Liver (tissue), 3 donors: ENCODE measurements at regions not wholly inside any gene's neighbourhood (a gene's known extent, or its start where the extent isn't known, plus 50 kb on each side); places are given as distances from the start of the nearest gene placed in this dataset.

Experiments used
- FOXA1 ChIP-seq: IDR thresholded peaks from 2 replicates; pipeline ENCODE4 v1.6.1; 2016; ENCODE audit warnings: antibody characterized with exemption
- FOXA2 ChIP-seq: IDR thresholded peaks from 2 replicates; pipeline ENCODE4 v1.6.1; 2016; ENCODE audit warnings: antibody characterized with exemption
- HNF4A ChIP-seq, 2 donors: conservative IDR thresholded peaks; 2 replicates each; pipeline ENCODE4 v1.6.1; 2016; ENCODE audit warnings: antibody characterized with exemption in 2 of 2, mild to moderate bottlenecking in 2 of 2
- JUND ChIP-seq, 2 donors: IDR thresholded peaks; 2 replicates each; pipeline ENCODE4 v1.6.1; 2016; ENCODE audit warnings: antibody characterized with exemption in 2 of 2
- RAD21 ChIP-seq, 2 donors: IDR thresholded peaks; 2 replicates each; pipeline ENCODE4 v1.6.1; 2016; ENCODE audit warnings: antibody characterized with exemption in 2 of 2, mild to moderate bottlenecking in 2 of 2
- SP1 ChIP-seq: IDR thresholded peaks from 2 replicates; pipeline ENCODE4 v1.6.1; 2018; ENCODE audit warnings: antibody characterized with exemption, mild to moderate bottlenecking
- YY1 ChIP-seq: IDR thresholded peaks from 2 replicates; pipeline ENCODE4 v1.6.1; 2016; ENCODE audit warnings: antibody characterized with exemption, mild to moderate bottlenecking
- TF ChIP-seq, protein P1 (sequence below): fragments of 150-350 bp; IDR thresholded peaks from 2 replicates; pipeline ENCODE4 v1.5.1; 2017; ENCODE audit warnings: improper control_type of control experiment, low read depth, low read length; ENCODE audit not compliant: missing input control
- TF ChIP-seq, protein P2 (sequence below): IDR thresholded peaks from 2 replicates; pipeline ENCODE4 v1.6.1; 2016; ENCODE audit warnings: antibody characterized with exemption
- TF ChIP-seq, protein P3 (sequence below): IDR thresholded peaks from 2 replicates; pipeline ENCODE4 v1.6.1; 2016; ENCODE audit warnings: antibody characterized with exemption, mild to moderate bottlenecking
- TF ChIP-seq, protein P4 (sequence below): IDR thresholded peaks from 2 replicates; pipeline ENCODE4 v1.6.1; 2016; ENCODE audit warnings: antibody characterized with exemption
- TF ChIP-seq, protein P5 (sequence below): IDR thresholded peaks from 2 replicates; pipeline ENCODE4 v1.6.1; 2016; ENCODE audit warnings: antibody characterized with exemption
- donor health status: healthy.
- donor health status: healthy.

DNA sequence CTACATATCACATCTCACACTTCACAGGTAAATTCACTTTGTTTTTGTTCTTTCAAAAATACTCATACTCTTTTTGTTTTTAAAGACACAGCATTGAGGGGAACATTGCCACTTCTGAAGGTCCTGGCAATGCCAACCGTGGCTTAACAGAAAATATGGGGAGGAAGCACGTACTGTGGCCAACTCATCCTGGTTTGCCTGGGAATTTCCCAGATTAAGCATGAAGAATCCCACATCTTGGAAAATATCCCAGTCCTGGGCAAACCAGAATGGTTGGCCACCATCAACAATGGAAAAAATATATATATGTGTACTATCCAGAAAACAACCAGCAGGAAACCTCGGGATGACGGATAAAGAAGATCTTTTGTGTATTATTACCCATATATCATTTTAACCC is 1032.2 kb upstream of the SLC10A2 start:
- no peak for TF ChIP-seq RAD21 (IDR thresholded peaks at IDR 0.05)
- TF ChIP-seq, protein P1, sequence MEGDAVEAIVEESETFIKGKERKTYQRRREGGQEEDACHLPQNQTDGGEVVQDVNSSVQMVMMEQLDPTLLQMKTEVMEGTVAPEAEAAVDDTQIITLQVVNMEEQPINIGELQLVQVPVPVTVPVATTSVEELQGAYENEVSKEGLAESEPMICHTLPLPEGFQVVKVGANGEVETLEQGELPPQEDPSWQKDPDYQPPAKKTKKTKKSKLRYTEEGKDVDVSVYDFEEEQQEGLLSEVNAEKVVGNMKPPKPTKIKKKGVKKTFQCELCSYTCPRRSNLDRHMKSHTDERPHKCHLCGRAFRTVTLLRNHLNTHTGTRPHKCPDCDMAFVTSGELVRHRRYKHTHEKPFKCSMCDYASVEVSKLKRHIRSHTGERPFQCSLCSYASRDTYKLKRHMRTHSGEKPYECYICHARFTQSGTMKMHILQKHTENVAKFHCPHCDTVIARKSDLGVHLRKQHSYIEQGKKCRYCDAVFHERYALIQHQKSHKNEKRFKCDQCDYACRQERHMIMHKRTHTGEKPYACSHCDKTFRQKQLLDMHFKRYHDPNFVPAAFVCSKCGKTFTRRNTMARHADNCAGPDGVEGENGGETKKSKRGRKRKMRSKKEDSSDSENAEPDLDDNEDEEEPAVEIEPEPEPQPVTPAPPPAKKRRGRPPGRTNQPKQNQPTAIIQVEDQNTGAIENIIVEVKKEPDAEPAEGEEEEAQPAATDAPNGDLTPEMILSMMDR = no peak
- TF ChIP-seq, protein P2, sequence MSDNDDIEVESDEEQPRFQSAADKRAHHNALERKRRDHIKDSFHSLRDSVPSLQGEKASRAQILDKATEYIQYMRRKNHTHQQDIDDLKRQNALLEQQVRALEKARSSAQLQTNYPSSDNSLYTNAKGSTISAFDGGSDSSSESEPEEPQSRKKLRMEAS = no peak
- TF ChIP-seq YY1 = no peak
- no peak for TF ChIP-seq HNF4A (conservative IDR thresholded peaks at IDR 0.05)
- no peak for TF ChIP-seq FOXA1
- TF ChIP-seq, protein P3, sequence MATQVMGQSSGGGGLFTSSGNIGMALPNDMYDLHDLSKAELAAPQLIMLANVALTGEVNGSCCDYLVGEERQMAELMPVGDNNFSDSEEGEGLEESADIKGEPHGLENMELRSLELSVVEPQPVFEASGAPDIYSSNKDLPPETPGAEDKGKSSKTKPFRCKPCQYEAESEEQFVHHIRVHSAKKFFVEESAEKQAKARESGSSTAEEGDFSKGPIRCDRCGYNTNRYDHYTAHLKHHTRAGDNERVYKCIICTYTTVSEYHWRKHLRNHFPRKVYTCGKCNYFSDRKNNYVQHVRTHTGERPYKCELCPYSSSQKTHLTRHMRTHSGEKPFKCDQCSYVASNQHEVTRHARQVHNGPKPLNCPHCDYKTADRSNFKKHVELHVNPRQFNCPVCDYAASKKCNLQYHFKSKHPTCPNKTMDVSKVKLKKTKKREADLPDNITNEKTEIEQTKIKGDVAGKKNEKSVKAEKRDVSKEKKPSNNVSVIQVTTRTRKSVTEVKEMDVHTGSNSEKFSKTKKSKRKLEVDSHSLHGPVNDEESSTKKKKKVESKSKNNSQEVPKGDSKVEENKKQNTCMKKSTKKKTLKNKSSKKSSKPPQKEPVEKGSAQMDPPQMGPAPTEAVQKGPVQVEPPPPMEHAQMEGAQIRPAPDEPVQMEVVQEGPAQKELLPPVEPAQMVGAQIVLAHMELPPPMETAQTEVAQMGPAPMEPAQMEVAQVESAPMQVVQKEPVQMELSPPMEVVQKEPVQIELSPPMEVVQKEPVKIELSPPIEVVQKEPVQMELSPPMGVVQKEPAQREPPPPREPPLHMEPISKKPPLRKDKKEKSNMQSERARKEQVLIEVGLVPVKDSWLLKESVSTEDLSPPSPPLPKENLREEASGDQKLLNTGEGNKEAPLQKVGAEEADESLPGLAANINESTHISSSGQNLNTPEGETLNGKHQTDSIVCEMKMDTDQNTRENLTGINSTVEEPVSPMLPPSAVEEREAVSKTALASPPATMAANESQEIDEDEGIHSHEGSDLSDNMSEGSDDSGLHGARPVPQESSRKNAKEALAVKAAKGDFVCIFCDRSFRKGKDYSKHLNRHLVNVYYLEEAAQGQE = no peak
- TF ChIP-seq, protein P4, sequence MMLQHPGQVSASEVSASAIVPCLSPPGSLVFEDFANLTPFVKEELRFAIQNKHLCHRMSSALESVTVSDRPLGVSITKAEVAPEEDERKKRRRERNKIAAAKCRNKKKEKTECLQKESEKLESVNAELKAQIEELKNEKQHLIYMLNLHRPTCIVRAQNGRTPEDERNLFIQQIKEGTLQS = no peak
- TF ChIP-seq FOXA2 = no peak
- no peak for TF ChIP-seq JUND (IDR thresholded peaks at IDR 0.05)
- TF ChIP-seq, protein P5, sequence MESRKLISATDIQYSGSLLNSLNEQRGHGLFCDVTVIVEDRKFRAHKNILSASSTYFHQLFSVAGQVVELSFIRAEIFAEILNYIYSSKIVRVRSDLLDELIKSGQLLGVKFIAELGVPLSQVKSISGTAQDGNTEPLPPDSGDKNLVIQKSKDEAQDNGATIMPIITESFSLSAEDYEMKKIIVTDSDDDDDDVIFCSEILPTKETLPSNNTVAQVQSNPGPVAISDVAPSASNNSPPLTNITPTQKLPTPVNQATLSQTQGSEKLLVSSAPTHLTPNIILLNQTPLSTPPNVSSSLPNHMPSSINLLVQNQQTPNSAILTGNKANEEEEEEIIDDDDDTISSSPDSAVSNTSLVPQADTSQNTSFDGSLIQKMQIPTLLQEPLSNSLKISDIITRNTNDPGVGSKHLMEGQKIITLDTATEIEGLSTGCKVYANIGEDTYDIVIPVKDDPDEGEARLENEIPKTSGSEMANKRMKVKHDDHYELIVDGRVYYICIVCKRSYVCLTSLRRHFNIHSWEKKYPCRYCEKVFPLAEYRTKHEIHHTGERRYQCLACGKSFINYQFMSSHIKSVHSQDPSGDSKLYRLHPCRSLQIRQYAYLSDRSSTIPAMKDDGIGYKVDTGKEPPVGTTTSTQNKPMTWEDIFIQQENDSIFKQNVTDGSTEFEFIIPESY = no peak
- no peak for TF ChIP-seq SP1
